Activated T-helper 17 cell treated with anti-CD3 and anti-CD28 coated beads, Interleukin-2, amount 50 U/mL, for 72 hours (primary cell): ENCODE measurements at regions not wholly inside any gene's neighbourhood (a gene's known extent, or its start where the extent isn't known, plus 50 kb on each side); places are given as distances from the start of the nearest gene placed in this dataset.

Experiments
- ATAC-seq: fragments of 150-1000 bp; cut with Tn5 transposase; replicated peaks from 2 replicates; pipeline ENCODE4 v1.10.0; 2021; ENCODE audit warnings: mild to moderate bottlenecking, moderate library complexity
- H3K27ac Mint-ChIP-seq: one replicate; pipeline ENCODE4 v1.8.0; 2022; ENCODE audit warnings: mixed read lengths
- H3K27me3 Mint-ChIP-seq: one replicate; pipeline ENCODE4 v1.8.0; 2022; ENCODE audit warnings: mixed read lengths
- H3K36me3 Mint-ChIP-seq: one replicate; pipeline ENCODE4 v1.8.0; 2022; ENCODE audit warnings: low read depth, mild to moderate bottlenecking, mixed read lengths
- H3K4me1 Mint-ChIP-seq: one replicate; pipeline ENCODE4 v1.8.0; 2022; ENCODE audit warnings: mixed read lengths
- H3K4me3 Mint-ChIP-seq: one replicate; pipeline ENCODE4 v1.8.0; 2022; ENCODE audit warnings: mild to moderate bottlenecking, mixed read lengths
- H3K9me3 Mint-ChIP-seq: one replicate; pipeline ENCODE4 v1.8.0; 2022; ENCODE audit warnings: mixed read lengths

DNA sequence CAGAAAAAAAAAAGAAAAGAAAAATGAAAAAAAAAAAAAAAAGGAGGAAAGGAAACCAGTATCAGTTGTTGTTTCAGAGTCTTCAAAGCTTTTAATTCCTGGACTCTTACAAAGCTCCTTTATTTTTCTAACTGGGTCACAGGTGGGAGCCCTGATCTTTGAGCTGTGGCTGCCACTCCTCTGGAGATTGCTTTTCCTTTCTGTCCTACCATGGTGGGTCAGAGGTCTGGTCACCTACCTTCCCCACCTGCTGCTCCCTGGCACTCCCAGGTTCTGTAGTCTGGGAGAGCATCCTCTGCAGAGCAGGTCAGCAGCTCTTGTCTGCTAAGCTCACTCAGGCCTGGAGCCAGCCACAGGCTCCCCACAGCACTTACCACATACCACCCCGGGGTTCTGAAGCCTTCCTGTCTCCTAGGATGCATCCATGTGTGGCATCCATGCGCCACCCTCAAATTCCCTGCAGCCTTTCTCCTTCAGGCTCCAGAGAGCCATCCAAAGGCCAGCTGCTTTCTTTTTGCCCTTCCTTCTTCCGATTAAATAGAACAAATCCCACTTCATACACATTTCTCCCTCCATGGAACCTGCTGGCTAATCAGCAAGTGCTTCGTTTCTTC, 73.2 kb upstream of the TPK1 start:
- H3K36me3 Mint-ChIP-seq, result no peaks in the 10 kb centered on the region
- no peaks in the 10 kb centered on the region for H3K9me3 Mint-ChIP-seq
- H3K27me3 Mint-ChIP-seq, result peaks cover 4% of the 10 kb centered on the region
- H3K4me3 Mint-ChIP-seq, result no peak overlapping the region
- ATAC-seq, result no peak
- H3K27ac Mint-ChIP-seq, result no peak overlapping the region
- H3K4me1 Mint-ChIP-seq, result peaks cover 5% of the 10 kb centered on the region

DNA sequence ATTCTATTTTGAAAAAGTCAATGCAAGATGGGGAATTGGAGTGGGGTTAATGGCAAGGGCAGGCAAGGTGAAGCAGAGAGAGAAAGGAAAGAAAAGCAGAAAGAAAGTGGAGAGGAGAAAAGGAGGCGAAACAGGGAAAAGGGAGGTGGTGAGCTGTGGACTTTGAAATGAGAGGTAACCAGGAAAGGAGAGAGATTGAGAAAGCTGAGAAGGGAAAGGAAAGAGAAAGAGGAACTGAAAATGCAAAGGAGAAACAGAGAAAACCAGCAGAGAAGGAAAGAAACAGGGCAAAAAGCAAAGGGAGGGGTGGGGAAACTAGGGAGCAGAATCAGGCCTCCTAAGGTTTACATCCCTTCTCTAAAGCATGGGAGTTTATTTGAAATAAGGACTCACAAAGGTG, 72.5 kb upstream of the TPK1 start:
- Mint-ChIP-seq H3K27ac (peak overlapping the region; percentile 60), H3K9me3 (no peaks in the 10 kb centered on the region), H3K36me3 (no peaks in the 10 kb centered on the region), H3K27me3 (peaks cover 4% of the 10 kb centered on the region), H3K4me1 (peaks cover 5% of the 10 kb centered on the region), H3K4me3 (no peak overlapping the region)
- no peak for ATAC-seq

DNA sequence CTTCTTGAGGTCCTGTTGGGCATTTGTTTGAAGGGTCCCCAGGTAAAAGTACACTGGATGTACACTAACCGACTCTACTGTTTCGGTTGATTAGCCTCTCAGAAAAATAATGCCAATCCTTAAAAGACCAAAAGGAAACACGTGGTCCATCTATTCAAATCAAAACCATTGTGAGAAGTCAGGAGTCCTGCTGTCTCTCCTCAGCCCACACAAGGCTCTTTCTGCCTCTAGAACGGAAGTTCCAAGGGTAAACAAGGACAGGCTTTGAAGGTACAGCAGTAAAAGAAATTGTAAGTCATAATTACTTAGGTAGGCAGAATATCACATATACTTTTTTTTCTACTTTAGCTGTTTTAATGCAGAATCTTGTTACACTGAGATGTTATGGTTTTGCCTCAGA, 71.7 kb upstream of the TPK1 start:
- Mint-ChIP-seq H3K9me3 (no peaks in the 10 kb centered on the region), H3K4me3 (no peak overlapping the region), H3K27me3 (peaks cover 4% of the 10 kb centered on the region), H3K4me1 (peaks cover 5% of the 10 kb centered on the region), H3K36me3 (no peaks in the 10 kb centered on the region), H3K27ac (no peak overlapping the region)
- ATAC-seq, result peak; percentile 66

DNA sequence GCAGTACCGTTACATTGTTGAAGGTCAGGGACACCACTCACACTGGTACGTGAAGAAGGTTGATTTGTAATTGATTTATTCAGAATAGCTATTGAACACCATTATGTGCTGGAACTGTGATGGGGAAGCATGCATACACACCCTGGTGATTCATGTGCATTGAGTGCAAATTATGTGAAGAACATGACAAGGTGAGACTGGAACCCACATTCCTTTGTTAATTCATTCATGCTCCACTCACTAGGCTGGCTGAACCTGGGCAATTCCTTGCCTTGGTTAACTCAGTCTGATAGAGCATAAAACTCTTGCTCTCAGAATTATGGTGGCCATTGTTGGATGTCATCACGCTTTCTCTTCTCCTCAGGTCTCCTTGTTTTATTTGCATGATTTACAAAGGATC, 67.3 kb upstream of the TPK1 start:
- H3K9me3 Mint-ChIP-seq, result no peaks in the 10 kb centered on the region
- H3K27ac Mint-ChIP-seq, result no peak overlapping the region
- no peaks in the 10 kb centered on the region for H3K36me3 Mint-ChIP-seq
- H3K4me1 Mint-ChIP-seq, result peaks cover 2% of the 10 kb centered on the region
- H3K27me3 Mint-ChIP-seq, result peaks cover 2% of the 10 kb centered on the region
- ATAC-seq, result no peak
- H3K4me3 Mint-ChIP-seq, result no peak overlapping the region

DNA sequence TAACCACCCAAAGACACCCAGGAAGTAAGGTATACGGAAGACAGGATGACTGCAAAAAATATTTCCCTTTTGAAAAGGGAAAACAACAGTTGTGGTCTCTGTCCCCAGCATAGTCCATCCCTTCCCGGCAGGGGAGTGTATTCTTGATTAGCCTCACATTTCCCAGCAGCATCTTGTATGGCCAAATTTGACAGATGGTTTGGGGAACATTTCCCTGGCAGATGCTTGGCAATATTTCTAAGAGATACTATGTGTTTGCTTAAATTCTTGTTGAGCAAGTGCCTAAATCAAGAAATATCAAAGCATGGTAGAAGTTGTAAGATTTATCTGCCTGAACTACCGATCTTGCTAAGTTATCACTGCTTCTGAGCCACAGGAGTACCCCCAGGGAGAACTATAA, 56.9 kb upstream of the TPK1 start:
- H3K9me3 Mint-ChIP-seq, result no peaks in the 10 kb centered on the region
- no peak overlapping the region for H3K4me3 Mint-ChIP-seq
- no peak overlapping the region for H3K27ac Mint-ChIP-seq
- ATAC-seq, result no peak
- no peaks in the 10 kb centered on the region for H3K36me3 Mint-ChIP-seq
- H3K4me1 Mint-ChIP-seq, result no peaks in the 10 kb centered on the region
- H3K27me3 Mint-ChIP-seq, result no peaks in the 10 kb centered on the region
